Motor neuron (in vitro differentiated cells): ENCODE measurements at regions not wholly inside any gene's neighbourhood (a gene's known extent, or its start where the extent isn't known, plus 50 kb on each side); places are given as distances from the start of the nearest gene placed in this dataset.
A peak's percentile ranks its signal among the peaks of the same experiment; 100 is the strongest.
"Not testable (repeated sequence)": the region's sequence is repeated elsewhere in the genome, so short reads cannot be mapped to it uniquely, and the experiment has no call there.

ENCODE experiments used
- ATAC-seq, 8 experiments: fragments of 200-7000 bp; cut with Tn5 transposase; replicated peaks in 6 of 8; 2 replicates each; pipeline ENCODE4 v1.8.0; 2021; ENCODE audit warnings: mild to moderate bottlenecking in 8 of 8, moderate library complexity in 8 of 8
- H3K27ac ChIP-seq, 2 donors: fragments of 250-450 bp; sonication (Bioruptor Pico); 2 replicates each; pipeline ENCODE4 v1.9.0; 2021; ENCODE audit warnings: antibody characterized with exemption in 2 of 2, mild to moderate bottlenecking in 2 of 2, moderate library complexity in 1 of 2
- H3K4me1 ChIP-seq, 2 donors: fragments of 250-450 bp; sonication (Bioruptor Pico); replicated peaks in 1 of 2; 2 replicates each; pipeline ENCODE4 v1.6.1; 2021; ENCODE audit warnings: antibody characterized with exemption in 2 of 2, mild to moderate bottlenecking in 2 of 2, moderate library complexity in 1 of 2
- H3K4me3 ChIP-seq, 5 donors: fragments of 250-450 bp; sonication (Bioruptor Pico); 2 replicates each; pipeline ENCODE4 v1.9.0; 2021; ENCODE audit warnings: antibody characterized with exemption in 5 of 5, mild to moderate bottlenecking in 5 of 5, moderate library complexity in 4 of 5
- WGBS, 10 experiments: fragments of 450-650 bp; shearing (Covaris generic); methylation state at CpG; one replicate each; pipeline ENCODE4 v1.0.0; 2022; 5-methylcytosine and 5-hydroxymethylcytosine counted together
- in situ Hi-C, 9 experiments: fragments of 400-800 bp; cut with MboI; loops; one replicate each; pipeline ENCODE4 v1.15.0; 2021; ENCODE audit warnings: low sequenced_read_pairs in 9 of 9, low pct_unique_long_range_greater_than_20kb in 2 of 9; ENCODE audit not compliant: unreplicated experiment in 9 of 9

GRCh38 chr5:96330530-96331140 lies 102.4 kb downstream of the PCSK1 start:
- no peak overlapping the region for H3K4me3 ChIP-seq
- in situ Hi-C loops: loop anchor here in 8 of 9 experiments (10.0 to 25.0 kb wide), 4 partner anchors 368 to 476 kb away; partner anchors contain the start of gene ELL2 (in 1 of the 8)
- H3K4me1 ChIP-seq: peaks cover 3 to 10% of the 10 kb centered on the region in 2 donors
- no peak overlapping the region for H3K27ac ChIP-seq
- 14 to 98% (median 81%) methylated on average over 2 to 4 of the region's 4 CpGs; no CpG with 5 or more reads in 1 of the 10 experiments for WGBS, 10 experiments
- peak in 2 of 8 experiments; percentile 13 to 14 for ATAC-seq

GRCh38 chr5:96329886-96330529 lies 103.0 kb downstream of the PCSK1 start:
- H3K27ac ChIP-seq: no peak overlapping the region
- H3K4me3 ChIP-seq: no peak overlapping the region
- no peak for ATAC-seq
- peaks cover 3 to 10% of the 10 kb centered on the region in 2 donors for H3K4me1 ChIP-seq
- WGBS, 10 experiments: 40 to 100% (median 85%) methylated on average over 1 to 2 of the region's 2 CpGs; no CpG with 5 or more reads in 1 of the 10 experiments
- in situ Hi-C loops: loop anchor here in 8 of 9 experiments (10.0 to 25.0 kb wide), 4 partner anchors 368 to 475 kb away; partner anchors contain the start of gene ELL2 (in 1 of the 8)

- 17 to 91% (median 71%) methylated on average over 1 of the region's 1 CpG; no CpG with 5 or more reads in 5 of the 10 experiments for WGBS, 10 experiments
- no peak overlapping the region for H3K27ac ChIP-seq
- H3K4me1 ChIP-seq: peaks cover 3 to 10% of the 10 kb centered on the region in 2 donors
- ATAC-seq: peak in 3 of 8 experiments; percentile 35 to 42 (median 38)
- in situ Hi-C loops: loop anchor here in 6 of 9 experiments (25.0 kb wide), 2 partner anchors 367 to 467 kb away; partner anchors contain the start of gene ELL2 (in 1 of the 6)
- no peak overlapping the region for H3K4me3 ChIP-seq
Measured at GRCh38 chr5:96329289-96329688, 103.8 kb downstream of the PCSK1 start.

- peak in 3 of 8 experiments; percentile 50 to 66 (median 56) for ATAC-seq
- no peak overlapping the region for H3K27ac ChIP-seq
- in situ Hi-C loops: loop anchor here in 6 of 9 experiments (25.0 kb wide), 2 partner anchors 365 to 465 kb away; partner anchors contain the start of gene ELL2 (in 1 of the 6)
- 40 to 100% (median 88%) methylated on average over 1 to 2 of the region's 2 CpGs; no CpG with 5 or more reads in 2 of the 10 experiments for WGBS, 10 experiments
- no peak overlapping the region for H3K4me3 ChIP-seq
- peaks cover 3 to 7% of the 10 kb centered on the region in 2 donors for H3K4me1 ChIP-seq
Measured at GRCh38 chr5:96327722-96328121, 105.3 kb downstream of the PCSK1 start.

GRCh38 chr5:96326902-96327301 lies 106.1 kb downstream of the PCSK1 start:
- no peak overlapping the region for H3K4me3 ChIP-seq
- no peak for ATAC-seq
- H3K4me1 ChIP-seq: peaks cover 3 to 7% of the 10 kb centered on the region in 2 donors
- in situ Hi-C loops: loop anchor here in 6 of 9 experiments (25.0 kb wide), 2 partner anchors 365 to 465 kb away; partner anchors contain the start of gene ELL2 (in 1 of the 6)
- 73 to 100% (median 90%) methylated on average over 2 to 4 of the region's 4 CpGs for WGBS, 10 experiments
- no peak overlapping the region for H3K27ac ChIP-seq

- WGBS, 10 experiments: 17 to 100% (median 85%) methylated on average over 1 to 2 of the region's 2 CpGs; no CpG with 5 or more reads in 1 of the 10 experiments
- no peak for ATAC-seq
- in situ Hi-C loops: loop anchor here in 6 of 9 experiments (25.0 kb wide), 2 partner anchors 362 to 462 kb away; partner anchors contain the start of gene ELL2 (in 1 of the 6)
Measured at GRCh38 chr5:96324708-96325107, 108.3 kb downstream of the PCSK1 start.

GRCh38 chr5:96322865-96323264 lies 110.2 kb downstream of the PCSK1 start:
- 17 to 100% (median 88%) methylated on average over 1 to 2 of the region's 2 CpGs; no CpG with 5 or more reads in 3 of the 10 experiments for WGBS, 10 experiments
- in situ Hi-C loops: no loop called here
- ATAC-seq: no peak

More at GRCh38 chr5:96324708-96325107, 108.3 kb downstream of the PCSK1 start:
- Histone ChIP-seq H3K4me3 (no peak overlapping the region), H3K27ac (no peak overlapping the region), H3K4me1 (peaks cover 3 to 7% of the 10 kb centered on the region in 2 donors)

GRCh38 chr5:96322217-96322616 lies 110.8 kb downstream of the PCSK1 start:
- no peak for ATAC-seq
- H3K27ac ChIP-seq: no peak overlapping the region
- 64 to 100% (median 79%) methylated on average over 1 to 3 of the region's 3 CpGs; no CpG with 5 or more reads in 6 of the 10 experiments for WGBS, 10 experiments
- H3K4me3 ChIP-seq: no peak overlapping the region
- in situ Hi-C loops: no loop called here
- H3K4me1 ChIP-seq: peaks cover 0 to 5% of the 10 kb centered on the region in 2 donors

More at GRCh38 chr5:96322865-96323264, 110.2 kb downstream of the PCSK1 start:
- H3K4me3 ChIP-seq: no peak overlapping the region
- no peak overlapping the region for H3K27ac ChIP-seq
- H3K4me1 ChIP-seq: no peaks in the 10 kb centered on the region

GRCh38 chr5:96321345-96321744 lies 111.7 kb downstream of the PCSK1 start:
- ATAC-seq: peak in 1 of 8 experiments; percentile 69
- in situ Hi-C loops: no loop called here
- no peak overlapping the region for H3K27ac ChIP-seq
- H3K4me1 ChIP-seq: peaks cover 0 to 5% of the 10 kb centered on the region in 2 donors
- no peak overlapping the region for H3K4me3 ChIP-seq

- H3K4me1 ChIP-seq: peaks cover 0 to 5% of the 10 kb centered on the region in 2 donors
- no peak for ATAC-seq
- WGBS, 10 experiments: 71 to 100% (median 80%) methylated on average over 1 to 3 of the region's 3 CpGs; no CpG with 5 or more reads in 3 of the 10 experiments
- H3K27ac ChIP-seq: no peak overlapping the region
- no peak overlapping the region for H3K4me3 ChIP-seq
- in situ Hi-C loops: no loop called here
Measured at GRCh38 chr5:96320797-96321196, 112.3 kb downstream of the PCSK1 start.

- H3K4me3 ChIP-seq, in situ Hi-C loops, H3K27ac ChIP-seq, H3K4me1 ChIP-seq, ATAC-seq: not testable (repeated sequence)
- WGBS, 10 experiments: 74 to 100% (median 90%) methylated on average over 1 to 3 of the region's 11 CpGs; no CpG with 5 or more reads in 5 of the 10 experiments
Measured at GRCh38 chr5:96319981-96320739, 112.9 kb downstream of the PCSK1 start.

GRCh38 chr5:96318569-96319110 lies 114.4 kb downstream of the PCSK1 start:
- peak in 1 of 8 experiments; percentile 56 for ATAC-seq
- in situ Hi-C loops: no loop called here
- Histone ChIP-seq H3K4me1 (peaks cover 0 to 5% of the 10 kb centered on the region in 2 donors), H3K4me3 (no peak overlapping the region), H3K27ac (no peak overlapping the region)
- 75 to 100% (median 88%) methylated on average over 1 of the region's 1 CpG; no CpG with 5 or more reads in 4 of the 10 experiments for WGBS, 10 experiments
